Hematopoietic multipotent progenitor cell treated with erythropoietin and hydrocortisone succinate and interleukin-3 and kit ligand, for 17 days (in vitro differentiated cells): ENCODE measurements at regions not wholly inside any gene's neighbourhood (a gene's known extent, or its start where the extent isn't known, plus 50 kb on each side); places are given as distances from the start of the nearest gene placed in this dataset.
"Not testable (repeated sequence)": the region's sequence is repeated elsewhere in the genome, so short reads cannot be mapped to it uniquely, and the experiment has no call there.

Source experiments
- DNase-seq: peaks from one replicate; pipeline ENCODE4 v3.0.0-alpha.2; 2015; ENCODE audit warnings: low spot score

DNA sequence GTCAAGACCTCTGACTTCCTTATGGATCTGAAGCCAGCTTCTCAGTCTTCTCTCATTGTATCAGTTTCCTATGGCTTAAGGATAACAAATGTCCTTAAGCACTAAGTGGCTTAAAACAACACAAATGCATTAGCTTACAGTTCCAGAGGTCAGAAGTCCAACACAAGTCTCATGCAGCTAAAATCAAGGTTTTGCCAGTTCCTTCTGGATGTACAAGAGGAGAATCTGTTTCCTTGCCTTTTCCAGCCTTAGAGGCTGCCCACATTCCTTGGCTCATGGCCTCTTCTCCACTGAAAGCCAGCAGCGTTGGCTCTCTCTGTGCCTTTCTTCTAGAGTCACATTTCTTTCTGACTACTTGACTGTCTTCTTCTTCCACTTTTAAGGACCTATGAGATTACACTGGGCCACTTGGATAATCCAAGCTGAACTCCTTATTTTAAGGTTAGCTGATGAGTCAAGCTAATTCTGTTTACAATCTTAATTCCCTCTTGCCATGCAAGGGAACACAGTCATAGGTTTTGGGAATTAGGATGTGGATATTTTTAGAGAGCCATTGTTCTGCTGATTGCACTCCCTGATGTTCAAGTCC, 179.0 kb downstream of the BCAS1 start:
- no peak for DNase-seq

DNA sequence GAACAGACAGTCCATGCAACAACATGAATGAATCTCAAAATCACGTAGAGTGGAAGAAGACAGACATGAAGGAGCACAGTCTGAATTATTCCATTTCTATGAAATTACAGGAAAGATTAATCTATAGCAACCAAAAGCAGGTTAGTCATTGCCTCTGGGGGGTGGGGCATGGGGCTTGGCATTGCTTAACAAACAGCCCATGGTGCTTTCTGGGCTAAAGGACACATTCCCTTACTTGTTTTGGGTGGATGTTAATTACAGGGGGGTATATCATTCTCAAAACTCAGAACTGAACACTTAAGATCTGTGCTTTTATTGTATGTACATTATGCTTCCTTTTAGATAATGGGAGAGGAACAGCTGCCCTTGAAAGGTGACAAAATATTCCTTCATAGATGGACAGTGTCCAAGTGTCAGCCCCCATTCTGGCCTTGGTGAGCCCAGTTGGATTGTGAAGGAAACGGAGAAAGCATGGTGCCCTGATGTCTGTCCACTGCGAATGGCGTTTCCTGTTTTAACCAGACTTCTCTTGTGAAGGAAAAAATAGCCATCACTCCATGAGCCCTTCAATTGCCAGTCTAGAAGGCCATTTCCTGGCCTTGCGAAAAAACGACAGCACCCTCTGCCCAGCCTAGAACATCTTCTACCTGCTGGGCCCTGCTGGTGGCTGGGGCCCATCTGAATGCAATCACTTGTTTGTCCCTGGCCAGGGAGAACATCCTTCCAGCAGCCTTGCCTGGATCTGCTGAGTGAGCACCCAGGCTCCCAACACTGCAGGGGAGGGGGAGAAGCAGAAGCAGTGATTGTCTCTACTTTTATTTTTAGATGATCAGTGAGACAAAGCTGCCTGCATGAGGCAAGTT, 179.7 kb downstream of the BCAS1 start:
- DNase-seq = no peak

DNA sequence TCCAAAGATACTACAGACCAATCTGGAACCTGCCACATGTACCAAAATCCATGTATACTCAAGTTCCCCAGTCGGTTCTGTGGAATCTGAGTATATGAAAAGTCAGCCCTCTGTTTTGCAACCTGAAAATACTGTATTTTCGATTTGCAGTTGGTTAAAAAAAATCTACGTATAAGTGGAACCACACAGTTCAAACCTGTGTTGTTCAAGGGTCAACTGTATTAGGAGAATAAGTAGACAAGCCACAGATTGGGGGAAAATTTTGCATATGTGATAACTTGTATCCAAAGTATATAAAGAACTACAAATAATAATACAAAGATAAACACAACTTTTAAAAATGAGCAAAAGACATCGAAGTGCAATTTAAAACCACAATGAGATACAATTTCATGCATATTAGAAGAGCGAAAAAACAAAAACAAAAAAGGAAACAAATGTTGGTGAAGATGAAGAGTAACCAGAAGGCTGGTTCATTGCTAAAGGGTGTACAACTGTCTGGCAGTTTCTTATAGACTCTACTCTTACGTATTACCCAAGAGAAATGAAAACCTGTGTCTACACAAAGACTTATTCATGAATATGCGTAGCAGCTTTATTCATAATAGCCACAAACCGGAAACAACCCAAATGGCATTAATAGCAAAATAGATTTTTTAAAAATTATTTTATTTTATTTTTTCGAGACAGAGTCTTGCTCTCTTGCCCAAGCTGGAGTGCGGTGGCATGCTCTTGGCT, 180.8 kb downstream of the BCAS1 start:
- DNase-seq = no peak

DNA sequence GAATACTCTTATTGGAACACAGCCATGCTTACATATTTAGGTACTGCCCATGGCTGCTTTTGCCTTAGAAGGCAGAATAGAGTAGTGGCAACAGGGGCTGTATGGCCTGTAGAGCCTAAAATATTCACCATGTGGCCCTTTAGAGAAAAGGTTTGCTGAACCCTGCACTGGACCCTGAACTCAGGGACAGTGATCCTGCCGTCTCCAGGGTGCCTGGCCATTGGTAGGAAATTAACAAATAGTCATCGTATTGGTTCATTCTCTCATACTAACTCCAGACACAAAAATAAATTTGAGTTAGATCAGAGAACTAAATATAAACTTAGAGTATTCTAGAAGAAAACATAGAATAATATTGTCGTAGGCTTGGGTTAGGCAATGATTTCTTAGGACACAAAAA, 181.4 kb downstream of the BCAS1 start:
- no peak for DNase-seq

DNA sequence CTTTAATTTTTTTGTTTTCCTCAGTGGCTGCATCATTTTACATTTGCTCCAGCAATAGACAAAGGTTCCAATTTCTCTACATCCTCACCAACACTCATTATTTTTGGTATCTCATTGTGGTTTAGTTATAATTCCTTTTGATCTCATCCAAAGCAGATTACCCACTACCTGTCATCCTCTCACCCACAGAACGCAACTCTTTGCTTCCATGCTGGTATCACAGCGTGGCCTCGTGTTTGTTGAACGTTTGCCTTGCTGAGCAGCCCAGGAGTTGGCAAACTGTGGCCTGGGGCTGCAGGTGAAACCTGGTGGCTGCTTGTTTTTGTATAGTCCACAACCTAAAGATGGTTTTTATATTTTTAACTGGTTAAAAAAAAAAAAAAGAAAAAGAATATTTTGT, 181.9 kb downstream of the BCAS1 start:
- DNase-seq = no peak

DNA sequence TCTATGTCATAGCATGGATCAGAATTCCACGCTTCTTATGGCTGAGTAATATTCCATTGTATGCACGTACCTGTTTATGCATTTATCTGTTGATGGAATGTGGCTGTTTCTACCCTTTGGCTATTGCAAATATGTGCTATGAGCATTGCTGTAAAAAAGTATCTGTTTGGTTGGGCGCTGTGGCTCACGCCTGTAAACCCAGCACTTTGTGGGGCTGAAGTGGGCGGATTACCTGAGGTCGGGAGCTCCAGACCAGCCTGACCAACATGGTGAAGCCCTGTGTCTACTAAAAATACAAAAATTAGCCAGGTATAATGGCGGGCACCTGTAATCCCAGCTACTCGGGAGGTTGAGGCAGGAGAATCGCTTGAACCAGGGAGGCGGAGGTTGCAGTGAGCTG, 182.4 kb downstream of the BCAS1 start:
- no peak for DNase-seq

DNA sequence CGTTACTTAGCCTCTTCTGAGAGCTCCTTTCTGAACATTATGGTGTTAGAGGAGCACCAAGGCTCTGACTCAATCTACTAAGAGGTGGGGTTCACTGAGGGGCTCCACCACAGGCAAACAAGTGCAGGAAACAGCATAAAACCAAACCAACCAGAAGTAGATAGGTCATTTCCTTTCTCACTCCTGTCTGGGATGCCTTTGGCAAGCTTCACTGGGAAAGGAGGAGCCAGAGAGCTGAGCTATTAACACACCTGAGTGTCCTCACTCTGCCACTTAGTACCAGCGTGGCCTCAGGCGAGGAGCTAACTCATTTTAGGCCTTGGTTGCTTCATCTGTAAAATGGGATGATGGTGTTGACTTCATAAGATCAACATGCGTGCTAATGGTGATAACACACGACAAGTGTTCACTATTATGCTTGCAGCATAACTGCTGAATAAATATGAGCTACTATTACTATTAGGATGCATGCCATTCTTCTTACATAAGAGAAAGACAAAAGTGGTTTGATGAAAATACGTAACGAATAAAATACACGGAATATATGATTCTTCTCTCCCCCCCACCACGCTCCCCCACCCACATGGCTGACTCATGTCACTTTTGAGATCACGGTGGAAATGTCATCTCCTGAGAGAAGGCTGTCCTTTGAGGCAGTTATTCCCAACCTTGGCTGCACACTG, 185.4 kb downstream of the BCAS1 start:
- DNase-seq = no peak

DNA sequence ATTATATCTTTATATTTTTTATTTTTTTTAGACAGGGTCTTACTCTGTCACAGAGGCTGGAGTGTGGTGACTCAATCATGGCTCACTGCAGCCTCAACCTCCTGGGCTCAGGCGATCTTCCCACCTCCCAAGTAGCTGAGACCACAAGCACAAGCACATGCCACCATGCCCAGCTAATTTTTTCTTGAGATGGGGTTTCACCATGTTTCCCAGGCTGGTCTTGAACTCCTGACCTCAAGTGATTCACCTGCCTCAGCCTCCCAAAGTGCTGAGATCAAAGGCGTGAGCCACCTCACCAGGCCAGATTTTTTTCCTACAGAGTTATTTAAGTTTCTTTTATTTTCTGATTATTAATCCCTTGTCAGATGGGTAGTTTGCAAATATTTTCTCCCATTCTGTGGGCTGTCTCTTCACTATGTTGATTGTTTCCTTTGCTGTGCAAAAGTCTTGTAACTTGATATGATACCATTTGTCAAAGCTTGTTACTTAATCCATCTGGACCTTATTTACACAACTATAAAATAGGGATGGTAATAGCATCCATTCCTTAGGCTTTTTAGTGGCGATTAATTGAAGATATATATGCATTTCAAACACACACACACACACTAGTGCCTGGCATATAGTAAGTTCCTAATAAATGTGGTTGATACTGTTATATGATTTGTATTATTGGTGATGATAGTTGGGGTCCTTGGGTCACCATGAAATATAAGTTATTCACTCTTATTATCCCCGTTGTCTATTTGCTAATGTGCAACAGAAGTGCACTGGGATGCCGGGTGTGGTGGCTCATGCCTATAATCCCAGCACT, 187.1 kb downstream of the BCAS1 start:
- no peak for DNase-seq

DNA sequence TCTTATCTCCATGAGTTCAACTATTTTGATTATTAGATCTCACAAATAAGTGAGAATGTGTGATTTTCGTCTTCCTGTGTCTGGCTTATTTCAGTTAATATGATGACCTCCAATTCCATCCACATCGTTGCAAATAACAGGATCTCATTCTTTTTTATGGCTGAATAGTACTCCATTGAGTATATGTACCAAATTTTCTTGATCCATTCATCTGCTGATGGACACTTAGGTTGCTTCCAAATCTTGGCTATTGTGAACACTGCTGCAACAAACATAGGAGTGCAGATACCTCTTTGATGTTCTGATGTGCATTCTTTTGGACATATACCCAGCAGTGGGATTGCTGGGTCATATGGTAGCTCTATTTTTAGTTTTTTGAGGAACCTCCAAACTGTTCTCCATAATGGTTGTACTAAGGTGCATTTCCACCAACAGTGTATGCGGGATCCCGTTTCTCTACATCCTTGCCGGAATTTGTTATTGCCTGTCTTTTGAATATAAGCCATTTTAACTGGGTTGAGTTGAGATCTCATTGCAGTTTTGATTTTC, 187.9 kb downstream of the BCAS1 start:
- DNase-seq = not testable (repeated sequence)

DNA sequence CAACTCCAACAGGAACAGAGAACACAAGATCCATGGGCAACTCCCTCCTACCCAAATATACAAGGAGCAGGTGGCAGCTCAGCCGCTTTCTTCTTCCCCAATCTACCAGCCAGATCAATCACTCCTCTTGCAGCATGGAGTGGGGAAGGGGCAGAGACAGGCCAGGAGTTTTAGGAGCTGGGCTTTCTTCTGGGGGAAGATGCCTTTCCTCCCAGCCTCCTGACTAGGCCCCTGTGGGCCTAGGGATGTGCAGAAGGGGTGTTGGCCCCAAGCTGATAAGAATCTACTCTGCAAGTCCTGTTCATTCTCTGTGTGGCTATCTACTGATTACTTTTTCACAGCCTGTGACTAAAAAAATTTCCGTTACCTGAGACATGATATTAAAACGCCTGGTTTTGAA, 189.0 kb downstream of the BCAS1 start:
- no peak for DNase-seq

DNA sequence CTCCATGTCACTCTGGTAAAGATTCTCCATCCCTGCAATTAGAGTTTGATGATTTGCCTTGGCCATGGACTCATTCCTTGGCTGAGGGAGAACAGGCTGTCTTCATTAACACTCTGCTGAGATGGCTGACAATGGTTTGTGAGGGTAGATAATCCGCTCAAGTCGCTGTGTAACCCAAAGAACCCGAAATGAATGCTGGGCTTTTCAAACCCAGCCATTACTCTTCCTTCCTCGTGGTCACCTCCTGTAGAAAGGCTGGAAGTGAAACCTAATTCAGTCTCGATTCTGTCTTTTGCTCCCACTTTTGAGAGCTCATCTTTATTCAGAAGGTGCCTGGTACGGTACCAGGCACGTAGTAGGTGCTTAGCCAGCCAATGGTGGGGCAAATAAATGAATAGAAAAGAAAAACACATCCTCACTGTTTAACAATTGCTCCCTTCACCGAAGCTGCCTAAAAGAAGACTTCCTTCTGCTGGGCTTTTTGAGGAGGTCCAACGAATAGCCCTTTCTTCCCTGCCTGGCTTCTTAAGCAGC, 190.2 kb downstream of the BCAS1 start:
- DNase-seq = no peak

DNA sequence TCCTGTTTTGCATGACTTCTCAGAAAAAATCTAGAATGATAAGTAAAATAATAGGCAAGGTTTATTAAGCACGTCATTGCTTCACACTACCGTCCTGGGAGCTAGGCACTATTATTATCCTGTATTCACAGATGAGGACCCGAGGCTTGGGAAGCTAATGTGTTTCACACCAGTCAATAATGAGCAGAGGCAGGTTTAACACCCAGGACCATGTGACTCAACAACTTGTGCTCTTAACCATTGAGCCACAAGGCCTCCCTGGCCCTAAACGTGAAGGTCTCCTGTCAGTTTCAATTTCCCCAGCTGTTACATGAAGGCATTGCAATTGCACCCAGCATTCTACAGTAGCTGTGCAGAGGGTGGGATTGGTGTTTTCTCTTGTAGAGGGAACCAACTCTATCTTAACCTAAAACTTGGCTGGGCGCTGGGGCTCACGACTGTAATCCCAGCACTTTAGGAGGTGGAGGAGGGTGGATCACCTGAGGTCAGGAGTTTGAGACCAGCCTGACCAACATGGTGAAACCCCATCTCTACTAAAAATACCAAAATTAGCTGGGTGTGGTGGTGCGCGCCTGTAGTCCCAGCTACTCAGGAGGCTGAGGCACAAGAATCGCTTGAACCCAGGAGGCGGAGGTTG, 191.2 kb downstream of the BCAS1 start:
- DNase-seq = no peak

DNA sequence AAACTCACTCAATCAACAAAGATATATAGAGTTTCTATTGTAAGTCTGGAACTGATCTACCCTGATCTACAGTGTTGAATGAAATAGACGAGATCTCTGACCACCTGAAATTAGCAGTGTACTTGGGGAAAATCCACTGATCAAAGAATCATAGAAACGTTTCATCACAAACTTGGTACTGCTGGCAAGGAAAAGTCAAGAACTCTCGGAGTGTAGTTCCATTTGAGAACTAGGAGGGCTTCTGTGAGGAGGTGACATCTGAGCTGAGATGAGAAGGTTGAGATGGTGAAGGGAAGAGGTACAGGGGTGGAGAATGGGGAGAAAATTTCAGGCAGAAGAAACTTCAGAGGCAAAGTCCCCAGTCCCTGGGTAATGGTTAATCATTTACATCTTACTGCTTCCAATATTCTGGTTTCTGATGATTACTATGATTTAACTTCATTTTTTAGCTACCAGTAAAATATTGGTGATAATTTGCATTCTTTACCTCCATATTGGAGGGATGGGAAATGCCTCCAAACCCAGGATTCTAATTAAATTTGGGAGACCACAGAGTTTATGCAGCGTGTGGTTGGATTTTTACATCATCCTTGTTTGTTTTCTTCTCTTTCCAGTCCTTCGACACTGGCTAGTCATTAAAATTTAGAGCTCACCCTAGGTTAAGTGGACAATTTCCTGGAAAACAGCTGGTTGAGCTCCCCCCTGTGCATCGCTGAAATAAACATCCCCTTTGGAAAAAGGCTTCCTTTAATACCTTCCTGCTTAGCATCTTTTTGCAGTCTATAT, 191.9 kb downstream of the BCAS1 start:
- no peak for DNase-seq

DNA sequence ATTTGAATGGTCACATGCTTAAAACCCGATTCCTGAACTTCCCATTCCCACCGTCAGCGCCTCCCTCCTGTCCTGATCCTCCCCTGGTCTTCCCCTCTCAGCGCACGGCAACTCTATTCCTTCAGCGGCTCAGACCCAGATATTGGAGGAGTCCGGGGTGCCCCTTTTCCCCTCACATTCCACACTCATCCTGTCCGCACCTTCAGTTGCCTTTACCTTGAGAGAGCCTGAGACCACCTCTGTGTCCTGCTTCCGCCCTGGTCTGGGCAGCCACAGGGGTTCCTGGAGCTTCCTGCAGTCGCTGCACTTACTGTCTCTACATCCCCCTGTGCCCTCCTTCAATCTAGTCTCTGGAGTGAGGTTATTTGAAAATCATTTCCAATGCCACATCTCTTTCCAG, 193.4 kb downstream of the BCAS1 start:
- no peak for DNase-seq

DNA sequence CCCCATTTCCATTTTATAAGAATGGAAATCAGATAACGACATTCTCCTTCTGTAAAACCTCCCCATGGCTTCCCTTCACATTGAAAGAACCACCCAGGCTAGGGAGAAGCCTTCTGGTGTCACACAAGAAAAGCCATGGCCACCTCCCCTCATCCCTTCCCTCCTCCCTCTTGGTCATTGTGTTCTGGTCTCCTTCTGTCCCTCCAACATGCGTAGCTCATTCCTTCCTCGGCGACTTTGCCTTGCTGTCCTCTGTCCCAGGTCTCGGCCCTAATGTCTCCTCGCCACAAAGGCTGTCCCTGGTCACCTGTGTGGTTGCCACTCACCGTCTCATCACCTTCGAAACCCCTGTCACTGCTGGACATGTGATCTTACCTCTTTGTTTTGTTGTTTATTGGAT, 193.9 kb downstream of the BCAS1 start:
- no peak for DNase-seq

DNA sequence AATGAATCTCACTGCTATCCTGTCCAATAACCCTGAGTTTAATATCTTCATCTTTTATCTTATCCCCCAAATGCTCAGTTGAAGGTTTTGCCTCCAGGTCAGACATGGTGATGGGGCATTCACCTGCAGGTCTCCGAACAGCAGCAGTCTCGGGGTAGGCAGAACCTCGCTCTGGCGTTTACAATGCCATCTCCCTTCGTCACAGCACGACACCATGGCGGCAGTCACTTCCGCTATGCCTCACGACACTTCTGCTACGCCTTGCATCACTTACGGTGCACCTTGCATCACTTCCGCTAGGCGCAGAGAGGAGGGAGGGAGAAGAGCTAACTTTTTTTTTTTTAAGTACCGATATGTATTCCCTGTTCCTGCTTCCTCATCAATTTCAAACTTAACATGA, 194.9 kb downstream of the BCAS1 start:
- no peak for DNase-seq

DNA sequence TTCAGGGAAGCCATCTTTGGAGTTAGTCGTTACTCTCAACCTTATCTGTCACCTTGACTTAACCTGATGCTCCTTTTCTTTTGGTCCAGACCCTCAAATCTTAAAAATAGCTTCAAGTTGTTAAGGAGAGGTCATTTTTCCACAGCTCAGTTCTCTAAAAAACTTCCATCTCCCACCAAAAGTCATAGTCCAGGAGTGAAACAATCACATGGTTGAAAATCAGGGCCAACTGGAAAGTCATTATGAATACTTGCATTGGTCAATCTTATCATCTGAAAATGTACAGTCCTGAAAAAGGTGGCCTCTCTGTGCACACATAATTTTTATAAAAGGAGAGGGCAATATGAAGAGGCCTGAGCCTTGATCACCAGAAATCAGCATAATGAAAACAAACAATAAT, 195.7 kb downstream of the BCAS1 start:
- no peak for DNase-seq

DNA sequence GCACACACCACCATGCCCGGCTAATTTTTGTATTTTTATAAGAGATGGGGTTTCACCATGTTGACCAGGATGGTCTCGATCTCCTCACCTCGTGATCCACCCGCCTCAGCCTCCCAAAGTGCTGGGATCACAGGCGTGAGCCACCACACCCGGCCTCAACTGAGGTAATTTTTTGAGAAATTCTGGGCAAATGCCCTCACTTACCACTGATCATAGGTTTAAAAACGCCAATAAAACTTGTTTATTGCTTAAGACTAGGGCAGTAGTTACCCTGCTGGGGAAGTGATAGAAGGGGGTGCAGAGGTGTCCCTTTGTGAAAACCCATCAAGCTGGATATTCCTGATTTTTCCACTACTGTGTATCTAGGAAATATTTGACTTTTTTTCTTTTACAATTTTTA, 196.3 kb downstream of the BCAS1 start:
- DNase-seq = no peak

DNA sequence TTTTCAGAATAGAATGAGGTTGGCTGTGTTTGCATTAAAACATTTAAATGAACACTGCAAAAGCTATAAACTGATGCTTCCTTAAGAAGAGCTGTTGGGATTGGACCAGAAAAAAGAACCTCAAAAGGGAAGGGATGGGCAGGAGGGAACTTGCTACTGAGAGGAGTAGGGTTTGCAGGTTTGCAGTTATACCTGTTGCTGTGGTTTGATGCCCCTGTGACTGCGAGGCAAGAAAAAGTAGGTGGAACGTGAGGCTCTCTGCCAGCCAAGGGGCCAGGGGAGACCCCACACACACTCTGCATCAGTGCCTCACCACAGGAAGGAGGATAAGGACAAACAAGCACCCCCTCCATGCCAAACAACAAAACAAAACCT, 197.2 kb downstream of the BCAS1 start:
- DNase-seq = no peak
